Mucosa of stomach (tissue), 1 donor: ENCODE measurements at regions not wholly inside any gene's neighbourhood (a gene's known extent, or its start where the extent isn't known, plus 50 kb on each side); places are given as distances from the start of the nearest gene placed in this dataset.

Experiments used
- H3K27me3 ChIP-seq: one replicate; pipeline ENCODE4 v1.7.0; 2013; ENCODE audit warnings: mild to moderate bottlenecking, low read length; ENCODE audit not compliant: control insufficient read depth, insufficient read depth
- H3K36me3 ChIP-seq: one replicate; pipeline ENCODE4 v1.7.0; 2013; ENCODE audit warnings: low read length; ENCODE audit not compliant: control insufficient read depth, insufficient read depth
- H3K4me1 ChIP-seq: one replicate; pipeline ENCODE4 v1.7.0; 2013; ENCODE audit warnings: mild to moderate bottlenecking, low read length; ENCODE audit not compliant: control insufficient read depth, insufficient read depth
- H3K4me3 ChIP-seq: one replicate; pipeline ENCODE4 v1.7.0; 2013; ENCODE audit warnings: low read length
- H3K9ac ChIP-seq: one replicate; pipeline ENCODE4 v1.7.0; 2013; ENCODE audit warnings: mild to moderate bottlenecking, low read length, moderate library complexity
- H3K9me3 ChIP-seq: one replicate; pipeline ENCODE4 v1.7.0; 2013; ENCODE audit warnings: mild to moderate bottlenecking, low read length, moderate library complexity; ENCODE audit not compliant: control insufficient read depth
- donor health status: Pancreatic carcinoma.

DNA sequence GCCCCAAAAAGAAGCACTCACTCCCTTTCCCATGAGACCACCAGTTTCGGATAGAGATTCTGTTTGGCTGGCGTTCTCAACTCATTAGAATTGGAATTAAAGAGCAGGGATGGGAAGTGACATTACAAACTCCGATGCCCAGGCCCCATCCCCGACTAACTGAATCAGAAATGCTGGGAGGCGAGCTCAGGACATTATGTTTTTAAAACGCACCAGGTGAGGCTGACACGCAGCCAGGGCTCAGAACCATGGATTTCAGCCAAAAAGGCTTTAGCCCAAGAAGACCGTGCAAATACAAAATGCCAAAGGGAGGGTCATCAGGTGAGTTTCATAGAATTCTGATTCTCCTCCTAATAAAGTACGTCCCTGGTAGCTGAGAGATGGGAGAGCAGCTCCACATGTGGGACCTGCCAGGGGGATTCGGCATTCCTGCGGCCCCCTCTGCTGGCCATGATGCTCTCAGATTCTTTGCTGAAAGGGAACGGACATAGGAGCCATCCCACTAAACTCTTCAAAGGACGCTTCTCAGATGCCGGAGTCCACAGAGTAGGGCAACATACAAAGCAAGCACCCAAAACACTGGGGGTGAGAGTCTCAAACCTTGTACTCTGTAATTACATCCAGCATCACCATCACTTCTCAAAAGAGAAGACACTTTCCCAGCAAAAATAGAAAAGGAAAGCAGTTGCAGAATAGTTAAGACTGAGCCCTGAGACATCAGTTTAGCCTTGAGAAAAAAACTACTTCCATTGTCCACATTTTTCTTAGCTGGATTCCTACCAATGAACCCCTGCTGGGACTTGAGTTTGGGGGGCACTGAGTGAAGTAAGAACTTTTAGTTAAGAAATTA, 205.2 kb downstream of the BMP7 start:
- H3K9ac ChIP-seq = no peak overlapping the region
- H3K36me3 ChIP-seq = no peaks in the 10 kb centered on the region
- H3K4me3 ChIP-seq = no peak overlapping the region
- no peaks in the 10 kb centered on the region for H3K9me3 ChIP-seq
- H3K27me3 ChIP-seq = peaks cover 9% of the 10 kb centered on the region
- no peaks in the 10 kb centered on the region for H3K4me1 ChIP-seq

DNA sequence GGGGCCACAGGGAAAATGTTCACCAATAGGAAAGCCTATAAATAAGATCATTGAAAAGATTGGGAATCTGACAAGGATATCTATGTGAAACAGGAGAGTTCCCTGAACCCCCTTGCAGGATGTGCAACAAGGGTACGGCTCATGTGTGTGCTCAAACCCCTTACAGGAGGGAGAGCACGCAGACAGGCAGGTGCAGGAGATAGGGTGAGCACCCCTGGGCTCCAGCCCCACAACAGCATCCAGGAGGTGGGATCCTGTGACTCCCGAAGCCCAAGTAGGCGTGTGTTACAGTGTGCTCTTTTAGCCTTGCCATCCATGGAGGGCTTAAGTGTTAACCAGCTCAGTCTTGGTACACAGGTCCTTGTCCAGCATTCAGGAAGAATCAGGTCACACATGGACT, 204.2 kb downstream of the BMP7 start:
- Histone ChIP-seq H3K27me3 (peaks cover 13% of the 10 kb centered on the region), H3K4me1 (no peaks in the 10 kb centered on the region), H3K4me3 (no peak overlapping the region), H3K9me3 (no peaks in the 10 kb centered on the region), H3K9ac (no peak overlapping the region), H3K36me3 (no peaks in the 10 kb centered on the region)

DNA sequence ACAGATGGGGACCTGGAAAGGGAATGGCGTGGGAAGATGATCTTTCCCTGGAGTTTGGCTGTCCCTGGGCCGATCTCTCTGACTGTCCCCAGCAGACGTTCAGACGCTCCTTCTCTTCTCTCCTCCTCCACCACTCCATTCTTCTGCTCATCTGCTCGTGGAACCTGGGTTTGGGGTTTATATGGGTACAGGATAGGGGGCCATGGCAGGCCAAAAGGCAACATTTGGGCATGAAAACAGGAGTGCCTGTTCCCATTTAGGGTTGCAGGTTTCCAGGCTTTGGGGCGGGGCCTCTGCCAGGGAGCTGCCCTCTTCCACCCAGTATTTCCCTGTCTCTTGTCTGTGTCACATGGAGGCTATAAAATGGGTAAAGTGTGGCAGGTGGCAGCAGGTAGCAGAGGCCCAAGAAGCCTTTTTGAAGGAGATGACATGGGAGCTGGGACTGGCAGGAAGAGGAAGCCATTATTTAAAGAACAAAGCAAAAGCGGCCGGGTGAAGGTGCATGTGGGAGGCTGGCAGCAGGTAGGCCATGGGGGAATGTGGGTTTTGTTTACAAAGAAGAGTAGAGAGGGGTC, 203.7 kb downstream of the BMP7 start:
- Histone ChIP-seq H3K27me3 (peaks cover 13% of the 10 kb centered on the region), H3K4me1 (no peaks in the 10 kb centered on the region), H3K4me3 (no peak overlapping the region), H3K36me3 (no peaks in the 10 kb centered on the region), H3K9ac (no peak overlapping the region), H3K9me3 (no peaks in the 10 kb centered on the region)

DNA sequence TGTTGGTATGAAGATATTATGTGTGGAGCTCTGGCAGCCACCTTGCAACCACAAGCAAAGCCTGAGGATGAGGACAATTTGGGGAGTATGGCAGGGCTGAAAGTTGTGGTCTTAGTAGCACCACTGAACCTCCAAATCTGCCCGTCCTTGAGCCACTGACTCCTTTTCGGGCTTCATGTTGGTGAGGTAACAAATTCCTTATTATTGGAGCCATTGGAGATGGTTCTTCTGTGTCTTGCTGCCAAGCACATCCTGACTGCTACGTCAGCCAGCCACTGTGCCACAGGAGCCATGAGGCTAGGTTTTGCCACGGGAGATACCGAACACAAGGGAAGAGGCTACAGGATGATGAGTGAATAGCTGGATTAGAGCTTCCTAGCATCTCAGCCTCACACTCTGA, 201.6 kb downstream of the BMP7 start:
- Histone ChIP-seq H3K36me3 (no peaks in the 10 kb centered on the region), H3K9me3 (no peaks in the 10 kb centered on the region), H3K9ac (no peak overlapping the region), H3K4me3 (no peak overlapping the region), H3K4me1 (no peaks in the 10 kb centered on the region), H3K27me3 (peaks cover 26% of the 10 kb centered on the region)

DNA sequence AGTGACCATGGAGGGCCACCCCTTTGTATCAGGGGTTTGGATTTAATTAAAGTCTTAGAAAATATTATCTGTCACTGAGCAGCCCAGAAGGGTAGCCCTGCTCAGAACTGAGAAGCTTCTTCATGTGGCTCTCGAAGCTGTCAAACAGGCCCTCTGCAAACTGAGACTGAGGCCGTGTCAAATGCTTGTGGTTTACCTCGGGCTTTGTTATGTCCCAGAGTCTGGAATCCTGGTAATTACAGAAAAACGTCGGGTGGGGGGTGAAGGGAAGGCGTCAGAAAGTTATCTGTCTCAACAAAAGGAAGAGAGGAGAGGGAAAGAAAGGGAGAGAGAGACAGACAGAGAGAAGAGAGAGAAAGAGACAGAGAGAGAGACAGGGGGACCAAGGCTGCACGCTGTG, 200.8 kb downstream of the BMP7 start:
- H3K27me3 ChIP-seq = peaks cover 33% of the 10 kb centered on the region
- H3K9ac ChIP-seq = no peak overlapping the region

DNA sequence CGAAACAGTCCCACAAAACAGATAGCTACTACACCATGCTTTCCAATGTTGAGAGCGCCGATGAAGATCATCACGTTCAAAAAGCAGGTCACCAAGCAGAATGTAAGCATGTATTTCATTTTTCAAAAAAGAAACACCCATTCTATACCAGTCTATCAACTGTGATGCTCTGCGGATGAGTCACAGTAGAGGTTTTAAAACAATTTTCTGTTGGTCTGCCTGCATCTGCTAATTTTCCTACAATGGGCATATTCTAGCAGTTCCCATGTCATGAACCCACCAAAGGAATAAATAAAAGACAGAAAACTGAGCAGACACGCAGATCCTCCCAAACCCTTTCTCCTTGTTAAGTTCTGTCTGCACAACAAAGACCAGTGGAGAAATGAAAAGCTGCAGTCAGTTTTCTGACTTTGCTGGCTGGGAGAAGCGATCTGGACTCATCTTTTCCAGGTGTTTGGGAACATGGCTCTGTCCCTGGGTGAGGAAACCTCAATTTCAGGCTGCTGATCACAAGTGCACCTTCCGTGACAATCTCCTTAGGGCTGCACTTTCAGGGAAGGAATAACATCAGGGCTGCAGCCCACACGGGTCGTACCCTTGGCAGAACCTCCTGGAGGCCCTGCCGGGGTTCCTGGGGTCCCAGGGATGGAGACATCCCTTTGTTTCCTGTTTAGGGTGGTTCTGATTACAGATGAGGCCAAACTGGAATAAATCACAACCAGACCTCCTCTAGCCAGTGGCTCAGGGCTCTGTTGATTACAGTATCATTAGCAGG, 200.1 kb downstream of the BMP7 start:
- Histone ChIP-seq H3K36me3 (no peaks in the 10 kb centered on the region), H3K4me3 (no peak overlapping the region), H3K9me3 (no peaks in the 10 kb centered on the region), H3K4me1 (no peaks in the 10 kb centered on the region), H3K27me3 (peaks cover 33% of the 10 kb centered on the region), H3K9ac (no peak overlapping the region)

More for the DNA sequence above, 200.8 kb downstream of the BMP7 start:
- H3K4me3 ChIP-seq = no peak overlapping the region
- H3K4me1 ChIP-seq = no peaks in the 10 kb centered on the region
- H3K9me3 ChIP-seq = no peaks in the 10 kb centered on the region
- H3K36me3 ChIP-seq = no peaks in the 10 kb centered on the region

DNA sequence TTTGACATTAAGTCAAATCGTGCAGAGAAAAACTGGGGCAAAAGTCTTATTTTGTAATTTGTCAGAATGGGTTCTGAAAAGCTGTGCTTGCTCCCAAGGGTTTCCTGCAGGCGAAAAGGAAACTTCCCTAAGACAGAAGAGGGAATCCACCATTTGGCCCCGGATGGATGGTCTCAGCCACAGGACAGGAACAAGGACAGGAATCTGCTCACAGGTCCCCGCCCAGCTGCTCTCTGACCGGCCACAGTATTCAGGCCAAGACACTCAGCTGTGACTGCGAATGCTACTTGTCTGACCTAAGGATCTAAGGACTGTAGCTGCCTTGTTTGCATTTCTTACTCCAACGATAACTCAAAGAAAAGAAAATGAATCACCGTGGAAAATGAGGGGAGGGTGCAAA, 197.0 kb downstream of the BMP7 start:
- Histone ChIP-seq H3K9ac (no peak overlapping the region), H3K4me1 (no peaks in the 10 kb centered on the region), H3K36me3 (no peaks in the 10 kb centered on the region), H3K27me3 (peaks cover 46% of the 10 kb centered on the region), H3K9me3 (no peaks in the 10 kb centered on the region), H3K4me3 (no peak overlapping the region)

DNA sequence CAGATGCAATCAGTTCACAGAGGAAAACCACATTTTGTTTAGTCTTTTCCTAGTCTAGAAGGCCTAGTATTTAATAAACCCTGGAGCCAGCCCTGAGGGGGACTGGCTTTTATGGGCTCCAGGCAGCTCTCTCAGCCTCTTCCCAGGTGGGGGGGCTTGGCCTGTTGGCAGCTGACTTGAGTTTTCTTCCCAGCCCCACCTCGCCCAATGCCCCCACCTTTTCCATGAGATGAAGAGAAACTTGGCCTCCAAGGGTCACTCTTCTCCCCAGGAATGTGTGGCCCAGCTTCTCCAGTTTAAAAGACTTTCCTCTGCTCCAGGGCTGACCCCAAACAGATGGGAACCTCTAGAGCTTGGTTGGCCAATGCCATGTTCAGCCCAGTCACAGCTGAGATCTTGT, 196.1 kb downstream of the BMP7 start:
- Histone ChIP-seq H3K36me3 (no peaks in the 10 kb centered on the region), H3K9me3 (no peaks in the 10 kb centered on the region), H3K27me3 (peaks cover 46% of the 10 kb centered on the region), H3K4me3 (no peak overlapping the region), H3K9ac (no peak overlapping the region), H3K4me1 (no peaks in the 10 kb centered on the region)

DNA sequence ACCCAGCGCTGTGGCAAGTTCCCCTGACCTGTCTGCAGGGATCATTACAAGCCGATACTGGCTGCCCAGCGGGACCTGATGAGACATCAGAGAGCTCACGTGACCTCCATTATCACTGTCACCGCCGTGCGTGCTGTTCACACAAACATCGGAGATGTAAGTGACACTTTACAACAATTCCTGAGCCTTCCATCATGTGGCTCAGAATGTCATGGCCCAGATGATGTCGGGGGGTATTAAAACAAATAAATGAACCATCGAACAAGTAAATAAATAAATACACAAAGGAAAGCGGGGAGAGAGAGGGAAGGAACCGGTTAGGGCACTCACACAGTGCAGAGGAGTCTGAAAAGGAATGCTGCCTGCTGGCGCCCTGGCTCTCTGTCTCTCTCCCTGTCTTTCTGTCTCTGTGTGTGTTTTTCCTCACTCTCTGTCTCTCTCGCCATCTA, 195.1 kb downstream of the BMP7 start:
- no peaks in the 10 kb centered on the region for H3K4me1 ChIP-seq
- no peaks in the 10 kb centered on the region for H3K36me3 ChIP-seq
- H3K4me3 ChIP-seq = no peak overlapping the region
- no peaks in the 10 kb centered on the region for H3K9me3 ChIP-seq
- H3K27me3 ChIP-seq = peaks cover 44% of the 10 kb centered on the region
- no peak overlapping the region for H3K9ac ChIP-seq

DNA sequence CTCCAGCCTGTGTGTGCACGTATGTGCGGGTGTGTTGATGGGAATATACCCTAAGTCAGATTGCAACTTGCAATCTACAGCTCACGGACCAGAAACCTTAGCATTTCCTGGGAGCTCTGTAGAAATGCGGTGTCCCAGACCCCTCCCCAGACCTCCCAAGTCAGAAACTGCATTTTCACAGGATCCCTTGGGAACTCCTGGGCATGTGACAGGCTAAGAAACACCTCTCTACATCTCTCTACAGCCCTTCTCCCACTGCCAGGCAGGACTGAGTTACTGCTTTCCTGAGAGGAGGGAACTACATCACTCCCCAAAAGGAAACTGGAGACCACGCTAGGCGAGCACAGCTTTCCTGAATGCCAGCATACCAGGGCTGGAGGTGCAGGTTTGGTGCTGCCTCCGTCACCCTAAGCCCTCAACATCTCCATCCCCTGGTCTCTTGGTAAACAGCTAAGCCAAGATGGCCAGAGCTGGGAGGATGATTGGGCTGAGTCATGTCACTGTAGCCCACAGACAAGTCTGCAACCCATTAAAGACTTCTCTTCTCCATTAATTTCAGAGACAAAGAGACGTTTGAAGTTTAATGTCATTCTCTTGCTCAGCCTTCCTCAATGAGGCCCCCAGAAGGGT, 194.4 kb downstream of the BMP7 start:
- no peaks in the 10 kb centered on the region for H3K36me3 ChIP-seq
- H3K9ac ChIP-seq = no peak overlapping the region
- peaks cover 41% of the 10 kb centered on the region for H3K27me3 ChIP-seq
- H3K9me3 ChIP-seq = no peaks in the 10 kb centered on the region
- no peaks in the 10 kb centered on the region for H3K4me1 ChIP-seq
- H3K4me3 ChIP-seq = no peak overlapping the region

DNA sequence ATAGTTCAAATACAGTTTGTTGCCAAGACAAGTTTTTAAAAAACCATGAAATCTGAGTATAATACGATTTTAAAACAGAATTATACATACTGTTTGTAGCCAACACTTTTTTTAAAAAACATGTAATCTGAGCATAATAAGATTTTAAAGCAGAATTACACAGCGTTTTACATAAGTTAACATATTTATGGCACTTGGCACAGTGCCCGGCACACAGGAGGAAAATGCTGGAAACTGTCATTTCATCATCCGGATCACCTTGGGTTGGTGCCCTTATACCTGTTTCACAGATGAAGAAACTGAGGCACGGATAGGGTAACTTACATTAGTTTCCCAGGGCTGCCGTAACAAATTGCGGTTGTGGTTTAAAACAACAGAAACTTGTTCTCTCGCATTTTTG, 193.0 kb downstream of the BMP7 start:
- Histone ChIP-seq H3K9ac (no peak overlapping the region), H3K27me3 (peaks cover 37% of the 10 kb centered on the region)

DNA sequence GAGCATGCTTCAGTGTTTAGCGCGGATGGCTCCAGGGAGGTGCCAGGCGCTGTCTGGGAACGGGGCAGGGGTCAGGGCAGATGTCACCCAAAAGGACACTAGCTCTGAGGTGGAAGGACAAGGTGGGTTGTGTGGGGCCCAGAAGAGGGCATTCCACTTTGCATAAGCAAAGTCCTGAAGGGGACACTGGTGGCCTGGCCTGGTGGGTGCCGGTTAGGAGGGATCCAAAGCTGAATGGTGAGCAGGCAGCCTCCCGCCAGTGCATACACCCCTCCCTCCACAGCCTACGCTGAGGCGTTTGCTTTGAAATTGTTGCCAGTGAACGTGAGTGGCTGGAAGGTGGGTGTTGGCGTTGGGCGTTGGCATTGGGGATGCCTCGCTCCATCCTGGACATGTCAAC, 192.1 kb downstream of the BMP7 start:
- Histone ChIP-seq H3K4me1 (no peaks in the 10 kb centered on the region), H3K9me3 (no peaks in the 10 kb centered on the region), H3K9ac (no peak overlapping the region), H3K27me3 (peaks cover 32% of the 10 kb centered on the region), H3K36me3 (no peaks in the 10 kb centered on the region), H3K4me3 (no peak overlapping the region)

More for the DNA sequence above, 193.0 kb downstream of the BMP7 start:
- Histone ChIP-seq H3K9me3 (no peaks in the 10 kb centered on the region), H3K4me1 (no peaks in the 10 kb centered on the region), H3K4me3 (no peak overlapping the region), H3K36me3 (no peaks in the 10 kb centered on the region)
